Keratinocyte (primary cell): ENCODE measurements at regions not wholly inside any gene's neighbourhood (a gene's known extent, or its start where the extent isn't known, plus 50 kb on each side); places are given as distances from the start of the nearest gene placed in this dataset.

Experiments
- DNase-seq: peaks from one replicate; pipeline ENCODE4 v3.0.0-alpha.2; 2011; ENCODE audit warnings: low read depth, missing footprints, low spot score
- FAIRE-seq: peaks from 2 replicates; lab custom pipeline; 2011; peaks lifted over from hg19 to GRCh38; lab: Jason Lieb, UNC
- H2AFZ ChIP-seq: 2 replicates; pipeline ENCODE4 v1.6.0; 2012; ENCODE audit warnings: low read length, control low read depth, inconsistent platforms; ENCODE audit not compliant: control insufficient read depth
- H3K27ac ChIP-seq: 2 replicates; pipeline ENCODE4 v1.5.1; 2011; ENCODE audit warnings: low read length; ENCODE audit not compliant: control insufficient read depth, insufficient read depth
- H3K27me3 ChIP-seq: 3 replicates; pipeline ENCODE4 v1.6.0; 2011; ENCODE audit warnings: low read length; ENCODE audit not compliant: control insufficient read depth, insufficient read depth; ENCODE audit errors: extremely low read depth
- H3K36me3 ChIP-seq, 2 experiments: 2 replicates in 1 of 2; 3 replicates in 1 of 2; pipeline ENCODE4 v1.5.1; 2011; ENCODE audit warnings: low read length in 2 of 2, mild to moderate bottlenecking in 1 of 2; ENCODE audit not compliant: control insufficient read depth in 2 of 2, insufficient read depth in 2 of 2; ENCODE audit errors: extremely low read depth in 1 of 2
- H3K4me1 ChIP-seq: 3 replicates; pipeline ENCODE4 v1.5.1; 2011; ENCODE audit warnings: low read length; ENCODE audit not compliant: control insufficient read depth, insufficient read depth; ENCODE audit errors: extremely low read depth
- H3K4me2 ChIP-seq: 3 replicates; pipeline ENCODE4 v1.6.0; 2011; ENCODE audit warnings: low read depth, low read length; ENCODE audit not compliant: control insufficient read depth, insufficient read depth; ENCODE audit errors: extremely low read depth
- H3K4me3 ChIP-seq, 3 experiments: fragments of 200-600 bp in 1 of 3; sonication (generic) in 1 of 3; 2 replicates in 2 of 3; 3 replicates in 1 of 3; pipeline ENCODE4 v1.5.1; 2011 to 2016; ENCODE audit warnings: low read length in 3 of 3, mild to moderate bottlenecking in 3 of 3, control low read depth in 2 of 3, inconsistent platforms in 1 of 3, low read depth in 1 of 3, mixed read lengths in 1 of 3, mixed run types in 1 of 3, moderate library complexity in 1 of 3; ENCODE audit not compliant: control insufficient read depth in 2 of 3, insufficient read depth in 2 of 3; ENCODE audit errors: extremely low read depth in 1 of 3
- H3K79me2 ChIP-seq: 2 replicates; pipeline ENCODE4 v1.6.0; 2012; ENCODE audit warnings: low read length; ENCODE audit not compliant: control insufficient read depth, insufficient read depth
- H3K9ac ChIP-seq: 3 replicates; pipeline ENCODE4 v1.6.0; 2011; ENCODE audit warnings: low read length; ENCODE audit not compliant: control insufficient read depth, insufficient read depth; ENCODE audit errors: extremely low read depth
- H3K9me1 ChIP-seq: 3 replicates; pipeline ENCODE4 v1.6.0; 2011; ENCODE audit warnings: low read length; ENCODE audit not compliant: control insufficient read depth, insufficient read depth; ENCODE audit errors: extremely low read depth
- H3K9me3 ChIP-seq: 2 replicates; pipeline ENCODE4 v1.5.1; 2012; ENCODE audit warnings: low read depth, low read length; ENCODE audit not compliant: control insufficient read depth
- H4K20me1 ChIP-seq: 3 replicates; pipeline ENCODE4 v1.6.0; 2011; ENCODE audit warnings: low read length; ENCODE audit not compliant: control insufficient read depth, insufficient read depth; ENCODE audit errors: extremely low read depth
- EZH2 ChIP-seq: IDR thresholded peaks from one replicate; pipeline ENCODE4 v1.6.1; 2012; ENCODE audit warnings: inconsistent platforms, mild to moderate bottlenecking, low read length, moderate library complexity
- dilution Hi-C: fragments of 300-500 bp; cut with MboI; formaldehyde crosslinking; loops from one replicate; pipeline ENCODE4 v1.7.0; 2020; ENCODE audit warnings: low sequenced_read_pairs; ENCODE audit not compliant: extremely low pct_ligation_motif_present
- TF ChIP-seq, protein P1 (sequence below), 3 experiments: IDR thresholded peaks in 1 of 3; conservative IDR thresholded peaks in 1 of 3; optimal IDR thresholded peaks in 1 of 3; 2 replicates in 2 of 3; 3 replicates in 1 of 3; pipeline versions ENCODE3 to v1.5.1; 2011; ENCODE audit warnings: low read length in 3 of 3, mild to moderate bottlenecking in 3 of 3, moderate library complexity in 2 of 3, control low read depth in 1 of 3, inconsistent platforms in 1 of 3; ENCODE audit not compliant: insufficient read depth in 2 of 3; ENCODE audit errors: extremely low read depth in 1 of 3

GRCh38 chr13:84931264-84931663, 868.0 kb downstream of the SLITRK6 start:
- Histone ChIP-seq H3K27me3 (no peaks in the 10 kb centered on the region), H3K79me2 (no peaks in the 10 kb centered on the region), H3K4me1 (no peaks in the 10 kb centered on the region), H3K4me2 (no peak overlapping the region), H3K9me3 (no peaks in the 10 kb centered on the region), H3K4me3 (no peak overlapping the region), H2AFZ (no peak overlapping the region), H3K27ac (no peak overlapping the region), H3K36me3 (no peaks in the 10 kb centered on the region), H4K20me1 (no peaks in the 10 kb centered on the region), H3K9me1 (no peaks in the 10 kb centered on the region), H3K9ac (no peak overlapping the region)
- no peak for TF ChIP-seq EZH2
- TF ChIP-seq, protein P1, sequence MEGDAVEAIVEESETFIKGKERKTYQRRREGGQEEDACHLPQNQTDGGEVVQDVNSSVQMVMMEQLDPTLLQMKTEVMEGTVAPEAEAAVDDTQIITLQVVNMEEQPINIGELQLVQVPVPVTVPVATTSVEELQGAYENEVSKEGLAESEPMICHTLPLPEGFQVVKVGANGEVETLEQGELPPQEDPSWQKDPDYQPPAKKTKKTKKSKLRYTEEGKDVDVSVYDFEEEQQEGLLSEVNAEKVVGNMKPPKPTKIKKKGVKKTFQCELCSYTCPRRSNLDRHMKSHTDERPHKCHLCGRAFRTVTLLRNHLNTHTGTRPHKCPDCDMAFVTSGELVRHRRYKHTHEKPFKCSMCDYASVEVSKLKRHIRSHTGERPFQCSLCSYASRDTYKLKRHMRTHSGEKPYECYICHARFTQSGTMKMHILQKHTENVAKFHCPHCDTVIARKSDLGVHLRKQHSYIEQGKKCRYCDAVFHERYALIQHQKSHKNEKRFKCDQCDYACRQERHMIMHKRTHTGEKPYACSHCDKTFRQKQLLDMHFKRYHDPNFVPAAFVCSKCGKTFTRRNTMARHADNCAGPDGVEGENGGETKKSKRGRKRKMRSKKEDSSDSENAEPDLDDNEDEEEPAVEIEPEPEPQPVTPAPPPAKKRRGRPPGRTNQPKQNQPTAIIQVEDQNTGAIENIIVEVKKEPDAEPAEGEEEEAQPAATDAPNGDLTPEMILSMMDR (optimal IDR thresholded peaks at IDR 0.05 in 1 of 3, IDR thresholded peaks at IDR 0.05 in 1 of 3, conservative IDR thresholded peaks at IDR 0.05 in 1 of 3; ENCODE audit: extremely low read depth in 1 of 3, insufficient read depth in 2 of 3, low read length in 3 of 3), result no peak
- FAIRE-seq (no peak), DNase-seq (no peak)
- dilution Hi-C loops, result loop anchor here (25.0 kb wide), 1 partner anchor 881 kb away; no protein-coding TSS in a partner anchor

GRCh38 chr13:84927442-84928169, 871.6 kb downstream of the SLITRK6 start:
- no peak for TF ChIP-seq EZH2
- TF ChIP-seq, protein P1 (optimal IDR thresholded peaks at IDR 0.05 in 1 of 3, IDR thresholded peaks at IDR 0.05 in 1 of 3, conservative IDR thresholded peaks at IDR 0.05 in 1 of 3; ENCODE audit: extremely low read depth in 1 of 3, insufficient read depth in 2 of 3, low read length in 3 of 3), result no peak
- Histone ChIP-seq H3K9me1 (no peaks in the 10 kb centered on the region), H3K9me3 (no peaks in the 10 kb centered on the region), H3K4me1 (no peaks in the 10 kb centered on the region), H3K4me2 (no peak overlapping the region), H3K4me3 (no peak overlapping the region), H2AFZ (no peak overlapping the region), H3K79me2 (no peaks in the 10 kb centered on the region), H3K9ac (no peak overlapping the region), H3K36me3 (no peaks in the 10 kb centered on the region), H3K27ac (no peak overlapping the region), H4K20me1 (no peaks in the 10 kb centered on the region), H3K27me3 (no peaks in the 10 kb centered on the region)
- dilution Hi-C loops, result loop anchor here (25.0 kb wide), 1 partner anchor 885 kb away; no protein-coding TSS in a partner anchor
- DNase-seq (no peak), FAIRE-seq (no peak)
